Hypothalamus (tissue), 51 donors: ENCODE measurements at regions not wholly inside any gene's neighbourhood (a gene's known extent, or its start where the extent isn't known, plus 50 kb on each side); places are given as distances from the start of the nearest gene placed in this dataset.

Source experiments
- DNase-seq, 51 donors: peaks; one replicate each; lab custom pipeline; 2025; lab: John Stamatoyannopoulos, UW

DNA sequence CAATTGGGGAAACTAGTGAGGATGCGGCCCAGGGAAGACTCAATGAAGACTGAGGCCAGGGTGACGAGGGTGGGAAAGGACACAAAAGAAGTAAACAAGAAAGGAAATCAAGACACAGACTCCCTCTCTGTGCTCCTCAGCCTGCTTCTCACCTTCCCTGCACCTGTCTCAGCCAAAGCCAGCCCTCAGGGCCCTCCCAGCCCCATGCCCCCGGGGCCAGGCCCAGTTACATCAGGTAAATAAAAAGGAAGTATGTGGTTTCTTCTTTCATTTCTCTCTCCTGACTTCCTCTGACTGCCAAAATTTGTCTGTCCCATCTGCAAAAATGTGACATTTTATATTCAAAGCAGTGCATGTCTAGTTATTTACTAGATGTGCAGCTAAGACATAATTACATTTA is 328.0 kb downstream of the UACA start:
- DNase-seq = no peak

- DNase-seq = no peak
These were observed 329.6 kb downstream of the UACA start for GRCh38 chr15:70433586-70434324.

DNA sequence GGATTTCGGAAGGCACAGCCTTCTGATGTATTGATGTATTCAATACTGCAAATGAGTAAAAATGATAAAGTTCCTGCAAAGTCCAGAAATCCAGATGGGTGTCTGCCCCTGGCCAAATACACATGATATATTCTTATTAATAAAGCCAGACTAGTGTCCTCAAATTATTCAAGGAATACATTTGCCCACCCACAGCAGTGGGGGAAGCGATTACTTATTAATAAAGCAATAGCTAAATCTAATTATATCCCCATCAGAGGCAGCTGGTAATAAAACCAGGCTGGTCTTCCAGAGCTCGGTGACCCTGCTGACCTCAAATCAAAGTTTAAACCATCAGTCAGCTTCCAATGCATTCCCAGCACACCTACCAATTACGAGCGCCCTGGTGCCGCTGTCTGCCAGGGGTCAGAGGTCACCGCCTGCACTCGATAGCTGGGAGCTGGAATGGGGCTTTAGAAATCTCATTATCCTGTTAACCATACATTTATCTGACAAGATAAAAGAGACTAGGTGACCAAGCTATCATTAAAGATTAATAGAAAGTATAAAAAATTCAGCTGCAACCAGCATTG is 330.3 kb downstream of the UACA start:
- no peak for DNase-seq

DNA sequence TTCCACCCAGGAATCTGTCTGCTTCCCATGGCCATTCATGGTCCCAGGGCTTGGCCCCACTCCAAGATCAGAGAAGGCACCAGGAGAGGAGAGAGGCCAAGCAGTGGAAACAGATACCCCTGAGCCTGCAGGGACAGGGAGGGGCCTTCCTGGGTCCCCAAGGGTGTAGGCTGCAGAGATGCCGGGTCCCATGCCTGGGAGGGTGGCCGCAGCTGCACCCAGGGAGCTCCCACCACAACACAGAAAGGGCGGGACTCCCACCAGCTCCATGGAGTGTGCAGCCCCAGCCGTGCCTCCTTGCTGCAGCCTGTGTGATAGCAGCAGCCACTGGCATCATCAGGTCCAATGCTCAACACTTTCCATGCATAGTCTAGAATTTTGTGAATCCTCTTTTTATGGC is 331.5 kb downstream of the UACA start:
- no peak for DNase-seq

DNA sequence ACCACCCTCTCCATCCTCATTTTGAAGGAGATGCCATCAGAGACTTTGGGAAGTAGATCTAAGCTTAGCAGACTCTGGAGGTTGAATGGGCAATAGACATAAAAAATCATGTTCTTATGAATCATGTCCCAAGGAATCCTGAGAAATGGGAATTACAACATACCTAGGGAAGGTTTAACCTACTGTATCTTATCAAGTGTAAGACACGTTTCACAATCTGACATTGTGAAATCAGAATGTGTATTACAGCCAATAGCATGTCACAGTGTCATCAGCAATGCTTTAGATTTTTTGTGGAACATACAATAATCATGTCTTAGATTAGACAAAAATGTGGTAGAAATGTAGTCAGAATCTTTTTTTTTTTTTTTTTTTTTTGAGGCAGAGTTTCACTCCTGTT is 332.4 kb upstream of the TLE3 start:
- DNase-seq = no peak

DNA sequence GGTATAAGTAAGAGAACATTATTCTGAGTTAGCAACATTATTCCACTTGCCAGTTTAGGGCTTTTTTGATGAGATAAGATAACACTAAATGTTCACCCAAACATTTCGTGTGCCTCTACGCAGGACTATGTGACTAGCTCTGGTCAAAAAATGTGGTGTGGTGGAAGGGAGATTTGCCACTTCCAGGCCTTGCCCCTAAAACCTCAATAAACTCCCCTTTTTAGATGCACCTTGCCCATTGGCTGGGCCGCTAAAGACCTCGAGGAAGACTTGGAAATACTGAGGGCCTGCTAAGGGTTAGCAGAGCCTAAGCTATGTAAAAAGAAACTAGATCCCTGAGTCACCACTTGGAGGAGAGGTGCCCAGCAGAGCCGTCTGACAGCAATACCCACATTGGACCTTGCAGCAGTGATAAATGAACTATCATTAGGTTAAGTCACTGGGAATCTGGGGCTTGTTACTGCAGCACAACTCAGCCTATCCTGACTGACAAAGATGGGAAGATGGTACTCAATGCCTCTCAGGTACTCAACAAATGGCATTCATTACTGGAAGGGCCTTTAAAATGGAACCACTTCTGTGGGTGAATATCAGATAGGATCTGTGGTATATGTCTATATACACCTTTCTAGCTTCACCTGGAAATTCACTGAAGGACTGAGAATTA is 331.5 kb upstream of the TLE3 start:
- DNase-seq = no peak

- no peak for DNase-seq
These were observed 330.6 kb upstream of the TLE3 start for GRCh38 chr15:70428211-70428822.

GRCh38 chr15:70427167-70428120 is 329.7 kb upstream of the TLE3 start:
- DNase-seq = no peak

DNA sequence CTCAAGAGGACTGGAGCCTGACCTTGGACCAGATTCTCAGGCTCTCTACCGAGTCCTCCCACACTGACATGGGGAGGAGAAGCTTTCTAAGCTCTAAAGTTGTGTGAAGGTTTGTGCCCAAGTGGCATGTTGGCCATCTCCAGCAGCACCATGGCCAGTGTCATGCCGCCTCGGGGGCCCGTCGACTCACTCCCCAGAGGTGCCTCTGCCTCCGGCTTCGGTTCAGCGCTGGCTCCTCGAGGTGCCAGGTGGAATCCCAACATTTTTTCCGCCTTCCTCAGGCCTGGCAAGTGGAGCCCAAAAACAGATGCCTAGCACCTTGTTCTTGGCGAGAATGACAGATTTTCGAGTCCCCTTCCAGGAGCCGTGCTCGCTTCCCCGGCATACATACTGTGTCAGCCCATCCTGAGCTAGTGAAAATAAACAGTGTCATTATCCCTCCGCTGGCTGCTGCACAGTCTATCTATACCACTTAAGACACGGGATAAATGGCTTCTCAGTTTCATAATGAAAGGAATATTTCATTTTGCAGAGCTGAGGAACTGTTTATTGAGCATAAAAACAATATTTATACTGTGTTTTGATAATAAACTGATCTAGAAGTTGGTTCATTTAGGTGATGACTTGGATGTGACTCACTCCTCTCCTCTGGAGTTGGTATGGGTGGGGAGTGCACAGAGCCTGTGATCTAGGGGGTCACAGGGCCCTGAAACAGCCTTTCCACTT is 328.5 kb upstream of the TLE3 start:
- no peak for DNase-seq

GRCh38 chr15:70424937-70425411 is 327.3 kb upstream of the TLE3 start:
- no peak for DNase-seq

- no peak for DNase-seq
These were observed 325.6 kb upstream of the TLE3 start for GRCh38 chr15:70423267-70423666.

DNA sequence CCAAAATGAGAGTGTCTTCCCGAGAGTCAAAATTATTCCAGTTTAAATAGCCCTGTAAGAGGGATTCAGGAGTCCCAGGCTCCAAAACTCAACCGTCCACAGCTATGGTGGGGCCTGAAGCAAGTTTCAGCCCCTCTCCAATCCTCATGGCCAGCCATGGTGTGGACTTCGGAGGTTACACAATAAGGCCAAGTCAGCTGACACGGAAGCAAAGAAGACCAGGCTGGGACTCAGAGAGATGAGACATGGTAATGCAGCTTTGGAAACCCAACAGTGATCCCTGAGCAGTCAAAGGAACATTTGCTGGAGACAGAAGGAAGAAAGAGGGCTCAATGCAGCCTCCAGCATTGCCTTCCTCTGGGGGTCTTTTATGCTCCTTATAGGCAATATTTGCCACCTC is 324.6 kb upstream of the TLE3 start:
- DNase-seq = no peak

- no peak for DNase-seq
These were observed 323.3 kb upstream of the TLE3 start for GRCh38 chr15:70420948-70421482.

GRCh38 chr15:70420086-70420947 is 322.6 kb upstream of the TLE3 start:
- no peak for DNase-seq

DNA sequence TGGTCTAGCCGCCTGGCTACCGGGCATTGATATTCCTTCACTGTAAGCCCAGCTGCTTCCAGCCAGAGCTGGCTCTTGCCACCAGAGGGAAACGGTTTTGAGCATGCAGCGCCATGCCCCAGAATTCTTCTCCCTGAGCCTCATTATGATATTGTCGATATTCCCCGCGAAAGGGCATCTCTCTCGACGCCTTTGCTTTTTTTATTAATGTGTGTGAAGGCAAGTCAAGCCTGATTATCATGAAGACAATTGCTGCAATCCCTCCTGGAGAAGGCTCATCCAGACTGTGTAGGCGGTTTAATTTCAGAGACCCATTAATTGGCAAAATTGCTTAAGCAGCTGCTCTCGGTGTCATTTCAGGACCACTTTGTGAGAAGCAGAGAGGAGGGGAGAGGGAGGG is 321.2 kb upstream of the TLE3 start:
- peak in 3 of 51 donors; percentile 4 to 11 (median 7) for DNase-seq

DNA sequence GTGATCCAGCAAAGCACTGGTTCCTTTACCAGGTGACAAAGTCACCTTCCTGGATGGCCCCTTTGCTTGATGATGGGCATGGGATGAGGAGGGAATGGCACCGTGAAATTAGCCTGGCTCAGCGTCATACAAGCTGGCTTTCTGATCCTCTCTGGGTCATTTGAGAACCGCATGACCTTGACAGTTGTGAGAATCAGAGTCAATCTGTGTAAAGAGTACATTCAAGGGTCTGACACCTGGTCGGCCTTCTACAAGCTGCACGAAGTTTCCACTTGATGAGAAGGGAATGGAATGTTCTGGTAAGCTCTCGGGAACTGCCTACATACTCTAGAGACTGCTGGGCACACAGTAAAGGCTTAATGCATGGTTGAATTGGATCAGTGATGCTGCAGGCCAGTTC is 319.8 kb upstream of the TLE3 start:
- DNase-seq = no peak

- DNase-seq = no peak
These were observed 319.1 kb upstream of the TLE3 start for GRCh38 chr15:70416829-70417228.

DNA sequence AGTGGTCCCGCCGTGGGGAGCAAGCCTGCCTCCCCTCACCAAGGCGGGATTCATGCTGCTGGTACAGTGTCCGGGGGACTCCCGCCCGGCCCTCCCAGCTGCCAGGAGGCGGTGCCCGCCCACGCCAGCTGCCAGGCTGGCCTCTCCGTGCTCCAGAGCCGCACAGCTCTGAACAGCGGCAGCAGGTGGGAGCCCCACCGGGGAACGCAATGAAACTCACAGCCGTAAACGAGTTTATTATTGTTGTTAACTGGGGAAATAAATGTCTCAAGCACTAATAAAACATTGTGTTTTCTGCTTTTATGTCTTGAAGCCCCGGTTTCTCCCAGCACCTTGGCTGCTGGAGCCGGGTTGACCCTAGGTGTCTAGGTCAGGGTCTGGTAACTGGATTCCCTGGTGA is 317.7 kb upstream of the TLE3 start:
- DNase-seq = no peak

GRCh38 chr15:70414626-70415025 is 316.9 kb upstream of the TLE3 start:
- DNase-seq = no peak
